GM18508 (cell line): ENCODE measurements at regions not wholly inside any gene's neighbourhood (a gene's known extent, or its start where the extent isn't known, plus 50 kb on each side); places are given as distances from the start of the nearest gene placed in this dataset.

ENCODE experiments used
- ATAC-seq: cut with Tn5 transposase; IDR thresholded peaks from one replicate; pipeline ENCODE4 v1.9.1; 2021; ENCODE audit warnings: moderate number of reproducible peaks; ENCODE audit not compliant: insufficient read depth, unreplicated experiment

DNA sequence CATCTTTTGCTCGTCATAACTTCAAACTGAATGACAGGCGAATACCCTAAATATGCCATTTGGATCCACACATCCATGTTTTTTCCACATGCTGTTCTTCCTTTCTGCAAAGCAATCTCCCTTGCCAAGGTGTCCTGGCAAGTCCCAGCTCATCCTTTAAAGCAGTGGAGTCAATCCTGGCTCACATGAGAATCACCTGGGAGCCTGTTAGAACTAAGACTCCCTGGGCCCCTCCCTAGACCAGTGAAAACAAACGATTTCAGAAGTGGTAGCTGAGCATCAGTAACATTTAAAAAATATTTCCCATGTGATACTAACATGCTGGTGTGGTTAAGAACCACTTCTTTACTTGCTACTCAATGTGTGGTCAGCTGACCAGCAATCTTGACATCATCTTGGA lies 50.6 kb upstream of the PARD3B start:
- no peak for ATAC-seq

DNA sequence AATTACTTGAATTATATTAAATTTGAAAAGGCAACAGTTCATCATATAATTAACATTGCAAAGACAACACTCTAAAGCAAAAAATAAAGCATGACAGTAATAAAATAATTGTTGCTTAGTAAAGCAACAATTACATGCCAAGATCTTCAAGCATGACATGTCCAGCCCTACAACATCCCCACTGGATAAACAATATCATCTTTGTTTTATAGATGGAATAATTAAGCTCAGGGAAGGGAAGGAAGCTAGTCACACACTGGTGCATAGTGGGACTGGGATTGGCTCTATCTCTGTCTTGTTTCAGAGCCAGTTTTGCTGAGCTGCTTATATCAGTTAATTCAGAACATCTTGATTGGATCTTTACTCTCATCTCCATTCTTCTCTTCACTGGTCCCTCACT lies 49.9 kb upstream of the PARD3B start:
- no peak for ATAC-seq
